NCI-H526 treated with DMSO at 0.1 percent for 48 hours (cell line): ENCODE measurements at regions not wholly inside any gene's neighbourhood (a gene's known extent, or its start where the extent isn't known, plus 50 kb on each side); places are given as distances from the start of the nearest gene placed in this dataset.
A peak's percentile ranks its signal among the peaks of the same experiment; 100 is the strongest.
"Not testable (repeated sequence)": the region's sequence is repeated elsewhere in the genome, so short reads cannot be mapped to it uniquely, and the experiment has no call there.

Experiments
- DNase-seq: peaks from one replicate; lab custom pipeline; 2025; lab: John Stamatoyannopoulos, UW

DNA sequence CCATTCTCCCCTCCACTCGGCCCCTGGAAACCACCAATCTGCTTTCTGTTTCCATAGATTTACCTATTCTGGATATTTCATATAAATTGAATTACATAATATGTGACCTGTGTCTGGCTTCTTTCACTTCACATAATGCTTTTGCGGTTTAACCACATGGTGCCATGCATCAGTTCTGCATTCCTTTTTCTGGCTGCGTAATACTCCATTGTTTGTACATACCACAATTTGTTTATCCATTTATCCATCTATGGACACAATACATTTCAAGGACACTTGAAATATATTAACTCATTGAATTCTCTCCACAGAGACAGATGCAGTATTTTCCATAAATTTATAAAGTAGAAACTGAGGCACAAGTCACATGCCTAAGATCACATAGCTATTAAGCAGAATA lies 110.3 kb upstream of the ETV6 start:
- DNase-seq, result no peak

DNA sequence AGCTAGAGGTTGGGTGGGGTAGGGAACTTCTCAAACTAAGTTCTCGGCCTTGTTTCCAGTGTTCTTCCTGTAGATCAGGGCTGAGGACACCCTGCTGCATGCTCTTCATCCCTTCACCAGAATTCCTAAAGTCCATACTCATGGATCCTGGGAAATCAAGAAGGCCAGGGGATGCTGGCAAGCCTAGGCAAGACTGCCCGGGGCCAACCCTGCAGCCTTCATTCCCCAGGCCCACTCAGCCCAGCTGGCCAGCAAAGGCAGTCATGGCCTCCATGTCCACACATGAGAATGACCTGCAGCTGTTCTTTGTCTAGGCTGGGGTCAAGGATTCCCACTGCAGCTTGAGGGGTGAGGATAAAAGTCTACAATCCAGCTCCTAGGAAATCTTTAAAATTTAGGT lies 109.3 kb upstream of the ETV6 start:
- no peak for DNase-seq

DNA sequence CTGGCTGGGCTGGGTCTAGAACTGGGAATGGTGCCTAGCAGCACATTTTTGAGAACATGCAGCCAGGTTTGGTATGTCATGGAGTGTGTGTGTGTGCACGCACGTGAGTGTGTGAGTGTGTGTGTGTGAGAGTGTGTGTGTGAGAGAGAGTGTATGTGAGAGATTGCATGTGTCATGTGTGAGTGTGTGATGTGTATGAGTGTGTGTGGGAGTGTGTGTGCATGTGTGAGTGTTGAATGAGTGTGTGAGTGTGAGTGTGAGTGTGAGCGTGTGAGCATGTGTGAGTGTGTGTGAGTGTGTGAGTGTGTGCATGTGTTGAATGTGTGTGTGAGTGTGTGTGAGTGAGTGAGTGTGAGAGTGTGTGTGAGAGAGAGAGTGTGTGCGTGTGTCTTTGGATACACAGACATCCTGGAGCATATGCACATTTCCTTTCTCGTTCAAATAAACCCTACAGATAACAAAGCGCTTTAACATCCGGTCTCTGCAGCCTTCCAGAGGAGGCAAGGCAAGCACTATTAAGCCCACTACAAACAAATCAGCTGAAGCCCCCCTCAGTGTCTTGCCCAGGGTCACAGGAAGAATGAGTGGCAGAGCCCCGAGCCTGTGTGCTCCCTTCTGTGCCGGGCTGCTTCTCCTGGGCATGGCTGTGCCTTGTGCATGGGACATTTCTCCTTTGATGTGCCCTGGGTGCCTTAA lies 108.7 kb upstream of the ETV6 start:
- DNase-seq, result no peak

DNA sequence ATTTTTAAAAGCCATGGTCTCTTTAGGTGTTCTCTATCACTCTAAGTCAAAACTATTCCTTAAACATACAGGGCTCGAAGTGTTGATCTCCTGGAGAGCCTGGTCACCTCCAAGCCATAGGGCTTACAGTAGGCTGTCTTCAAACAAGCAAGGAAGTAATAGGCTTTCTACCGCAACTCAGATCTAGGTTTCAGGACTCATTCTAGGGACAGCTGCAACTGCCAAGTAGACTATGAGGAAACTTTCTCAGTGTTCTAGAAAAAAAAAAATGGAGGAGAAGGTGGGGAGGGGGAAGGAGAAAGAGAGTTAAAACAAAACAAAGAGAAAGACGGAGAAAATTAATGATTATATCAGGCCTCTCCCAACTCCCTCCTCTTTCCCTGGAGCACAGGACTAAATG lies 106.9 kb upstream of the ETV6 start:
- DNase-seq, result no peak

DNA sequence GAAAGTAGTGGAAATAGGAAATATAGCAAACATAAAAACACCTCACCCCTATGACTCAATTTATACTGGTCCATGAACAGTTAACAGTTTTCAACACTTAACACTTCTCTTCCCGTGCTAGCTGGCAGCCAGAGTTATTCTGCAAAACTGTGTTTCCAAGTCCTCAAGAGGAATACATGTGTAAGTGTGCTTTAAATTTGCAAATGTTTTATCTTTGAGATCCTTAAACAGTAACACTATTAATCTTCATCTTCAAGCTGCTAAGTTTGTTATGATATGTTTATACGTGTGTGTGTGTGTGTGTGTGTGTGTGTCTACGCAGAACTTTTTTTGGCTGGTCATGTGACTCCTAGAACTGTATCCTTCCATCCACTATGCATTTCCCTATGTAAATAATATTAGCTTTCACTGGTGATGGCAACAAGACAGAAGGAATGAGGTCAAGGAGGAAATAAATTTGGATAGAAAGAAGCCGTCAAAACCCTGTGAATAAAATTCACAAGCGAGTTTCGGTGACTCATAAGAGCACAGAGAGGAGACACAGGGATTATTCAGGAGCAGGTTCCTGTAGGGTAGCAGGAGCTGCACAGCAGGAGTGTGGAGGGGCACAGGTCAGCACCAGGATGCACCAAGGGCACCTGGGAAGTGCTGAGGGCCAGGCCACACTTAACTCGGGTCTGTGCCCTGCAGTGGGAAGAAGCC lies 105.9 kb upstream of the ETV6 start:
- DNase-seq, result peak; percentile 53

DNA sequence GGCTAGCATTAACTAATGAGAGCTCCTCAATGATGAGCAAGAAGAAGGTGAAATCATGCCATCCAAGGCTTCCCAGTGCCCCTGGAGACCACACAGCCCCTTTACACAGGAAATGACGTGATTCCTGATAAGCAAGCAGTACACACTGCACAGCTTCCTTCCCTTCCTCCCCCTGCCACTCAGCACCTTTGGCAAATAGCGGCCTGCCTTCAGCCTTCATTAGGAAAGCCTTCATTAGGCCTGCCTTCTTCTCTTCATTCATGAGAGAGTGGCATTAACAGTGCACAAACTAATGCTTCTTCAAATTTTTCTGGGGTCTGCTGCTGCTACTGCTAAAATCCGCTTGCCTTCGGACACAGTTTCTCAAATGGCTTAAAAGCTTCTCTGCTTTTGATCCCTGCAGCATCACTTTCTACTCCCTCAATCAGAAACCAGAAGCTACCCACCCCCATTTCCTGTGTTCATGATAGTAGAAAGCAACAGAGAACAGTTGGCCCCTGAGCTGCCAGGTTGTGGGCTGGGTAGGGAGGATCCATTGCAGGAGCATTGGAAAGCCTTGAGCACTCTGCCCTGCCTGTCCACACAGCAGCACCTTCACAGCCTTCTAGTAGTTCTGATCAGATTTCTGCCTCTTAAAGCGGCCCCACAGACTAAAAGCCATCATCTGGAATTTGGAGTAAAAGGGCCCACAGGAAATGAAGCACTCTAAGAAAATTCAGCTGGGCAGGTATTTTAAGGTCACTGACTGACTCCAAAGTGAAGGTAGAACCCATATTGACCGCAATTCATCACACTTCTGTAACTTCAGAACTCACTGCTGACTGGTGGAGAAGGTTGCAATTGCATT lies 103.8 kb upstream of the ETV6 start:
- no peak for DNase-seq

DNA sequence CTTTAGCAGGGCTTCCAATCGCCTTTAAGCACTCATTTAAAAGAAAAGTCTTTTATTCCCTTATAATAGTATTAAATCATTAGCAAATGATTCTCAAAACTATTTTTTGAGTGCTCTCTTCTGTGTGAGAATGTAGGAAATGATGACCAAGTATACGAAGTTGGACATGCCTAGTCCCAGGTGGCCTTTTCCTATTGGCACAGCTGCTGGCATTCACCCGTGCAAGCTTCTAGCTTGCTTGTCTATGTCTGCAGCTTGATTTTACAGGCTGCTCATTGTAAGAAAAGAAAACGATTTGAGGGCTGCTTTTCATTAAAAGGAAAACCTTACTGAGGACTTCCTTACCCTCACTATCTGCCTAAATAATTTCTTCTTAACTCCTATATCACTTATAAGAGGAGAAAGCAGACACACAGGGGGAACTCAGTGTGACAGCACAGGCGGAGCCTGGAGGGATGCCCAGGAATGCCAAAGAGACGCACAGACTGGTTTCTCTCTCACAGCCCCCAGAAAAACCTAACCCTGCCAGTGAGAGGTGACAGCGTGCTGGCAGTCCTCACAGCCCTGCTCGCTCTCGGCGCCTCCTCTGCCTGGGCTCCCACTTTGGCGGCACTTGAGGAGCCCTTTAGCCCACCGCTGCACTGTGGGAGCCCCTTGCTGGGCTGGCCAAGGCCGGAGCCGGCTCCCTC lies 102.7 kb upstream of the ETV6 start:
- DNase-seq, result not testable (repeated sequence)

DNA sequence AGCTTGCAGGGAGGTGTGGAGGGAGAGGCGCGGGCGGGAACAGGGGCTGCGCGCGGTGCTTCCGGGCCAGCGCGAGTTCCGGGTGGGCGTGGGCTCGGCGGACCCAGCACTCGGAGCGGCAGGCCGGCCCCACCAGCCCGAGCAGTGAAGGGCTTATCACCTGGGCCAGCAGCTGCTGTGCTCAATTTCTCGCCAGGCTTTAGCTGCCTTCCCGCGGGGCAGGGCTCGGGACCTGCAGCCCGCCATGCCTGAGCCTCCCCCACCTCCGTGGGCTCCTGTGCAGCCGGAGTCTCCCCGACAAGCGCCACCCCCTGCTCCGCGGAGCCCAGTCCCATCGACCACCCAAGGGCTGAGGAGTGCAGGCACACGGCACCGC lies 102.2 kb upstream of the ETV6 start:
- not testable (repeated sequence) for DNase-seq

DNA sequence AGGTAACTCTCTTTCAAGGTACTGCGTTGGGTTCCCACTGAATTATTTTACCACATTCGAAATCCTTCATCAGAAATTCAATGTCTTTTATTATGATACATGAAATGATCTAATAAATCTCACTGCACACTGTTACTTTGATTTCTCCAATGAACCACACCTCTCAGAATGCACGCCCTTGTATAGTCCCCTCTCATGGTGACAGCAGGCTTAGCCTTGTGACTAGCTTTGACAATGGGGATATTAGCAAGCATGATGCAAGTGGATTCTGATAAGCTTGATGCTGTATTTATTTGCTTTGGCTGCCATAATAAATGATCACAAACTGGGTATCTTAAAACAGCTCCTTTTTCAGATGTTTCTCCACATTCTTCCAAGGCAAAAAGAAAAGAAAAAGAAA lies 100.4 kb upstream of the ETV6 start:
- DNase-seq, result no peak

DNA sequence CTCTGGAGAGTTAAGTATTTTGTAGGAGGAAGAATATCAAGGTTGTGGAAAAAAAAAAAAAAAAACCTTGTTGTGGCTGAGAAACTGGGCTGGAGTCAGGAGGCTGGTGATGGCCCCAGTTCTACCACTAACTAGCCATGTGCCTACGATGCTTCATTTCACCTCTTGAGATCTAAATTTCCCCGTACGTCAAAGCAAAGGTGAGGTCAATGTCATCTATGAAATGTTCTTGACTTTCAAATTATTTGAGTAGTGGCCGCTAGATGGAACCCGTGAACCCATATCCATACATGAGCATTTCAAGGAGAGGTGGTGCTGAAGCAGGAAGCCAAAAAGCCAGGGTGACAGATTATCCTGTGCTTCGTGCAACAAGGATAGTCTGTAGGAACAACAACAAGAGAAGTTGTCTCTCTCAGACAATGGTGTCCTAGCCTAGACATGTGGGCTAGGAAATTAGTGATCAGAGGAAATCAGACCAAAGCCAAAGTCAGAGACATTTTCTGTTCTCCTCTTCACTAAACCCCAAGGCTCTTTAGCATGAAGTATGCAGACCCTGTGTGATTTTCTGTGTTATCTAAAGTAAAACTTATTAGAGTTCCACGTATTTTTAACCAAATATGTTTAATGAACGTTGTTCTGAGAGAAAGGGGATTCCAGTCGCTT lies 95.5 kb upstream of the ETV6 start:
- DNase-seq, result peak; percentile 76

DNA sequence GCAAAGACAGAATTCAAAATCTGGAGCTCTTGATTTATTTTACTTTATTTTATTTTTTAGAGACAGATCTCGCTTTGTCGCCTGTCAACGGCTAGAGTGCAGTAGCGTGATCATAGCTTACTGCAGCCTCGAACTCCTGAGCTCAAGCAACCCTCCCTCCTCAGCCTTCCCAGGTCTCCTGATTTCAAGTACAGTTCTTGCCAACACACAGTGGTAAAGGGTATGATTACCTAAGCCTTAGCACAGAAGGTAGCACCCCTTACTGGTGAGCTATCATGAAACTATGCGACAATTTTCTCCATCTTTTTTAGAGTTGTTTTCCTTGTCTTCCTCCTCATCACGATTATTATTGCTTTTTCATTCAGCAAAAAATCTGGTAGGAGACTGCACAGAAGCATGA lies 94.3 kb upstream of the ETV6 start:
- no peak for DNase-seq

DNA sequence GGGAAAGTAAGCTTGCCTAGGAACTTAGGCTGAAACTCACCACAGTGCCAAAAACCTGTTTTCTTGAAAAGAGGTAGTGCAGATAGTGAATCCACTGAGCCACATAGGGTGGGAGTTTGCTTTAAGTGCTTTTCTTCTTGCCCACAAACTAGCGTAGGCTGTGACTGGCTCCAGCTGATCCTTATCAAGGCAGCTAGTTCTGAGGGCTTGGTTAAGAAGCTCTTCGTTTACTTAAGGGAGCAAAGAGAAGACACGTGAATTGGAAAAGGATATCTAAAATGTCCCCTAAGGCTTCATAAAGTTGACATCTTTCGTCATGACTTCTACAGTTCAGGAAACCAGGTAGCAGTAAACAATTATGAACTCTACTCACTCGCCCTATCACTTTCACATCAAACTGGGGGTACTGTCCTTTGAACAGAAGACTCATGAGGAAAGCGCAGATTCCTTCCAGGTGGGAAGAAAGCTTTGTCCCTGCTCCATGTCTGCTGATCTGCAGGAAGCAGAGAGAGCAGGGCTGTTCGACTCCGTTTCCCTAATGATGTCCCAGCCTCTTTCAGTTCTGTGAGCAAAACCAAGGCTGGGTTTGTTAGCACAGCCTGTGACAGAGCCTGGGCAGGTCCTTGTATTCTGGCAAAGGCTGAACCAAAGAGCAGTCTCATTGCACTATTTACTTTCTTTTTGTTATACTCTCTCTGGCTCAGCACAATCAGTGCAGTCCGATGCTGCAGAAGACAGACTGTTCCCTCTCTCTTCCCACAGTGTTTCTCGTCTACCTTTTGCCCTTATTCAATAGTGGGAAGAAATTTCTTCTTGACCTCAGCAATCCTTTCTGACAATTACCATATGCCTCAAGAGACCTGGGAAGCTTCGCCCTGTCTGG lies 93.5 kb upstream of the ETV6 start:
- DNase-seq, result no peak

DNA sequence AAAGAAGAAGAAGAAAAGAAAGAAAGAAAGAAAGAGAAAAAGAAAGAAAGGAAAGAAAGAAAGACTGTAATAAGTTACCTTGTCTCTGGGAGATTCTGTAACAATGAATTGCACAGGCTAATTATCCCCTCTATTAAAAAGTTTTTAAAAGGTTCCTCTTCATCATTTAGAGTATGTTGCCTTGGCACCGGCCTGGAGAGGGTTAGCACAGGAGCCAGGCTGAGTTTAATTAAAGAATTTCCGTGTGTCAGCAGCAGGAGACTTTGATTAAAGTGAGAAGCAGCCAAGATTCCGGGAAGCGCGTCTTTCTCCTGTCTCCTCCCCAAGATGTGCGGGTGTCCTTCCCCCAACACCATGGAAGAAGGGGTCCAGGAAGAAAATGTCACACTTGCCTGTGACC lies 92.8 kb upstream of the ETV6 start:
- no peak for DNase-seq

DNA sequence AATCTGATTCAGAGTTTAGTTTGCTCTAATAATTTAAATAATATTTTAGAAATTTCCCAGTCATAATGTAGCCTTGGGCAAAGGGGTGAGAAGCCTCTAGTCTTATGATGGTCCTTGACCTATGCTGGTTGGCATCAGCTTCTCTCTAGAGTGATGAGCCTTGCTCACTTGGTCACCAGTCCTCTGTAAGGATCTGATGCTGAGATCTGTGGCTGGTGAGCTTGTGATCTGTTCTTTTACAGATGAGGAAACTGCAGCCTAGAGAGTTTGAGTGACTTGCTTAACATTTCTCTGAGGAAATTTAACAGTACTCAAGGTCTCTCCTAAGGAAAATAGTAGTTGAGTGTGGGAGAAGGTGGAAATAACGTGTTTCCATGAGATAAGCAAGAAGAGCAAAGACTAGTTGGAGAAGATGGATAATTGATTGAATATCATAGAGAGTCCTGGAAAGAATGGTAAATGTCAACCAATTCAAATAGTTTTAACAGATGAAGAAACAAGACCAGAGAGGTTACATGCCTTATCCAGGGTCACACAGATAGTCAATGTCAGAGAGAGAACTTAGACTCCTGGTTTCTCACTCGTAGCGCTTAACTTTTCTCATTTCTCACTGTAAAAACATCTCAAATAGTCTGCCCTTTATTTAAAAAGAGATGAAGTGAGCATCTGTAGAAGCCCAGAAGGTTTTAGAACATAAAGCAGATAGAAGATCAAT lies 89.7 kb upstream of the ETV6 start:
- DNase-seq, result no peak

DNA sequence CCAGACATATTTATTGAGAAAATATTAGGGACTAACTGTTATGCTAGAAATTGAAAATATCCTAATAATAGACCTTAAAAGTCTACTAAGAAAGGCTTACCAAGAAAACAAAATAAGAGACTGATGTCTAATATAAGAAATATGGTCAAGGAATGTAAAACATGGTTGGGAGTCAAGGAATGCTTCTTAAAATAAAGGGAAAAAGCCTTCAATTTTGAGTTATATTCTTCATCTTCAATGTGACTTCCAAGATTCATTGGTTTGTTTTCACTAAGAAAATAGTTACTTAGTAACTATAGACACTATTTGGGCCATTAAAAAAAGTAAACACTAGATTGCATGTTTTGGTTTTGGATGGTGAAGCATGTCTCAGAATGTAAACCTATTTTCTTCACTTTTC lies 88.1 kb upstream of the ETV6 start:
- no peak for DNase-seq

DNA sequence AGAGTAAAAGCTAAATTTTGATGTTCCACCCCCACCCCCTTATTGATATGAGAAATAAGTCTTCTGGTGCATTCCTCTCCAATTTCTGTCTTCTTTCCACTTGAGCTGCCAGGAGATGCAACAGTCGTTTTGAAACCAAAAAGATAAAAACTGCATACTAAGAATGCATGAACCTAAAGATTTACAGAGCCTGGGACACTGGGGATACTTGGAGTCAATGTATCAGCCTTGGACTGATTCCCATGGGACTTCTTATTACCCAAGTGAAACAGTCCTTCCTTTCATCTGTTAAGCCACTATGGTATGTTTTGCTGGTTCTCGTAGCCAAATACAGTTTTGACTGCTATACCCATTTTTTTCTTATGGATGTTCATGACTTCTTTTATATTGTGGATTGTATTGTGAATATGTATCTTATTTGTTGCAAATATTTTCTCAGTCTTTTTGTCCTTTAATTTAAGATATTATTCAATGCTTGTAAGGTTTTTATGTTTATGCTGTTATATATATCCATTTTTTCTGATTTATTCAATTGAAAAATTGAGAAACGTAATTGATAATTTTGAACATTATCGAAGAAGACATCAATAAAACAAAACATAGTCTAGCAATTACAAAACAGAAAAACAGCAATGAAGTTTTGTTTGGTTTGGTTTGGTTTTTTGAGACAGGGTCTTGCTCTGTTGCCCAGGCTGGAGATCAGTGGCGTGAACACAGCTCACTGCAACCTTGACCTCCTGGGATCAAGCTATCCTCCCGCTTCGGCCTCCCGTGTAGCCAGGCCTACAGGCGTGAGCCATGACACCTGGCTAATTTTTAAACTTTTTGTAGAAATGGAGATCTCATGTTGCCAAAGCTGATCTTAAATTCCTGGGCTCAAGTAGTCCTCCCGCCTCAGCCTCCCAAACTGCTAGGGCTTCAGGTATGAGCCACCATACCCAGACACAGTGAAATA lies 85.4 kb upstream of the ETV6 start:
- DNase-seq, result no peak

DNA sequence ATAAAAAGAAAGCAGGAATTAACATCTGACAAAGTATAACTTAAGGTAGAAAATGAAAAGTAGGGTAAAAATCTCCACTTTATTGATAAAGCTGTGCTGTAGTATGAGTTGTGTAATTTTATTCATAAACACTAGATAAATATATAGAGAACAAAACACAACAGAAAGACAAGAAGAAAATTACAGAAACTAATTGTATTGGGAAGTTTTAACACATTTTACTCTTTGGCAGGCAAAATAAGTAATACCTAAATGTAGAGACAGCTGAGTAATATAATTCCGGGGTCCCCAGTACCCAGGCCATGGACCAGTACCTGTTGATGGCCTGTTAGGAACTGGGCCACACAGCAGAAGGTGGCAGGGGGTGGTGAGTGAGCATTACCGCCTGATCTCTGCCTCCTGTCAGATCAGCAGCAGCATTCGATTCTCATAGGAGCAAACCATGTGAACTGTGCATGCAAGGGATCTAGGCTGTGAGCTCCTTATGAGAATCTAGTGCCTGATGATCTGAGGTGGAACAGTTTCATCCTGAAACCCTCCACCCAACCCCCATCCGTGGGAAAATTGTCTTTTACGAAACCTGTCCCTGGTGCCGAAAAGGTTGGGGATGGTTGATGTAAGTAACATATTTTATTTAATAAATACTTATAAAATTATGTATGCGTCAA lies 84.4 kb upstream of the ETV6 start:
- no peak for DNase-seq

DNA sequence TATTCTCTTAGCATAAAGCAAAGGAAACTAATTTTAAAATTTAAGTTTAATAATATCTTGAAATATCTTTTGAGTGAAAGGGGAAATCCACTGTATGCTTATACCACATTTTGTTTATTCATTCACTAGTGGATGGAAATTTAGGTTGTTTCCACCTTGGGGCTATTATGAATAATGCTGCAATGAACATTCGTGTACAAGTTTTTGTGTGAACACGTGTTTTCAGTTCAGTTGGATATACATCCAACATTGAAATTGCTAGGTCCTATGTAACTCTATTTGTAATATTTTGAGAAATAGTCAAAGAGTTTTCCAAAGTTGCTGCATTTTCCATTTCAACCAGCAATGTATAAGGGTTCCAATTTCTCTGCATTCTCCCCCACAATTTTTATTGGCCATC lies 83.7 kb upstream of the ETV6 start:
- DNase-seq, result no peak
